DMS114 treated with DMSO at 0.1 percent for 48 hours (cell line): ENCODE measurements at regions not wholly inside any gene's neighbourhood (a gene's known extent, or its start where the extent isn't known, plus 50 kb on each side); places are given as distances from the start of the nearest gene placed in this dataset.

ENCODE experiments used
- DNase-seq: peaks from one replicate; lab custom pipeline; 2025; ENCODE audit not compliant: unreplicated experiment; lab: John Stamatoyannopoulos, UW

- DNase-seq, result no peak
Observed at GRCh38 chr11:115695677-115696364, 191.6 kb upstream of the CADM1 start.

DNA sequence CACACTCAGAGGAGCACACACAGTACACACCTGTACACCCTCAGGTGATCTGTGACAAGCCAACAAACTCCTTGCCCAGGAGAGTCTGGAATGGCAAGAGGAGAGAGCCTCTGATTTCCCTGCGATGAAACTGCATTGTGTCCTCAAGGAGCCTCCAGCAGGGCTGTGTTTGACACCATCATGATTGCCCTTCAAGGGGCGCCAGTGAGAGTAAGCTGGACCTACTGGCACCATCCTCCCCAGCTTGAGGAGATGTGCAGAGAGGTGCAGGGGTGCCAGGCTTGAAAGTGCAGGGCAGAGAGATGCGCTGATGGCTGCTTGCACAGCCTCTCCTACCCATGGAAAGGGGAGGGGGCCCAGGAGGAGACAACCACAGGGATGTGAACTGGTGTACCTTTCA, 188.8 kb upstream of the CADM1 start:
- DNase-seq, result no peak

- DNase-seq, result no peak
Observed at GRCh38 chr11:115691030-115691429, 186.8 kb upstream of the CADM1 start.

DNA sequence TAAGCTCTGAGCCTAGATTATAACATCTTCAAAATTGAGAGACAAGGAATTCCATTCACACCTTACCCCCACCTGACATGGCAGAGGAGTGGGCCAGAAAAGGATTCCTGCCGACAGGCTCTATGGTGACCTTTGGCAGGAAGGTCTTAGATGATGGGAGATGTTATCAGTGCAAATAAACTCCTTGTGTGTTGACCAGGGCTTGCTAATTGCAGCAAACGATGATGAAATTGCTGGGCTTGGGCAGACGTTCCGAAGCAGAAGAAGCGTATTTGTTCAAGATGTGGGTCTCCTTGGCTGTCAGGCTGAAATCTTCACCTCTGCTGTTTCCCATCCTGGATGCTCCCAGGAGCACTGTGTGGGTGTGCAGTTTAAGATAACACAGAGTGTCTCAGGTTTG, 183.7 kb upstream of the CADM1 start:
- DNase-seq, result no peak

- no peak for DNase-seq
Observed at GRCh38 chr11:115684699-115685098, 180.5 kb upstream of the CADM1 start.

GRCh38 chr11:115684135-115684534, 179.9 kb upstream of the CADM1 start:
- DNase-seq, result no peak

- DNase-seq, result no peak
Observed at GRCh38 chr11:115682888-115683287, 178.7 kb upstream of the CADM1 start.

GRCh38 chr11:115682101-115682500, 177.9 kb upstream of the CADM1 start:
- no peak for DNase-seq

- no peak for DNase-seq
Observed at GRCh38 chr11:115679945-115680344, 175.7 kb upstream of the CADM1 start.

GRCh38 chr11:115678942-115679341, 174.7 kb upstream of the CADM1 start:
- no peak for DNase-seq

DNA sequence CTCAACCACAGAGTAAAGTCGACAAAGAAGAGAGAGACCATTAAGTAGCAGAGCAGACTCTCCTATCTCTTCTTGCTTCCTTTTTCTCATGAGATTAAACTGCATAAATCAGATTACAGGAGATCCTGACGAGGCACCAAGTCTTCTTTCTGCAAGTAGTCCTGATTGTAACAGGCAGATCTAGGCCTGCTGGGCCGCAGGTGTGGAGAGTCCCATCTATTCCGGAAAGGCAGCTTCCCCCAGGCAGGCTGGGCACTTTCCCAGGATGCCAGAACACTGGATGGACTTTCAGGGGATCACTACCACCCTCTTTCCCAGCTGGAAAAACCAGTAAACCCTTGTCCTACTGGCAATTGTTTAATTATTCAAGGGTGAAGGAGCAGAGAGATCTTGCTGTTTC, 173.0 kb upstream of the CADM1 start:
- DNase-seq, result no peak

- DNase-seq, result no peak
Observed at GRCh38 chr11:115676768-115677167, 172.6 kb upstream of the CADM1 start.

DNA sequence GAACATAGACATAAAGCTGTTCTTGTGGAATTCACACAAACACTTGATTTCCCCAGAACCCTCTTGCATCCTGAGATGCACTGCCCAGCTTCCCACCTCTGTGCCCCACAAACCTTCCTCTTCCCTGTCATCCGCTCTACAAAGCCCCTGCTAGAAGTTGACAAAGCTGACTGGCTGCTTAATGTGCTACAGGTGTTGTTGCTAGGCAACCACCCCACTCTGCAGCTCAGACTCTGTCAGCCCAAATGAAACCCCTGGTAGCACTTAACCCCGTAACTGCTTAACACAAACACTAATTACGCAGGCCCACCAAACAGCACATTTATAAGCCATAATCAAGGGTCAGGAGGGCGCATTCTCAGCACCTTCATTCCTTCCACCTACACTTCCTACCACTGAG, 172.0 kb upstream of the CADM1 start:
- no peak for DNase-seq

DNA sequence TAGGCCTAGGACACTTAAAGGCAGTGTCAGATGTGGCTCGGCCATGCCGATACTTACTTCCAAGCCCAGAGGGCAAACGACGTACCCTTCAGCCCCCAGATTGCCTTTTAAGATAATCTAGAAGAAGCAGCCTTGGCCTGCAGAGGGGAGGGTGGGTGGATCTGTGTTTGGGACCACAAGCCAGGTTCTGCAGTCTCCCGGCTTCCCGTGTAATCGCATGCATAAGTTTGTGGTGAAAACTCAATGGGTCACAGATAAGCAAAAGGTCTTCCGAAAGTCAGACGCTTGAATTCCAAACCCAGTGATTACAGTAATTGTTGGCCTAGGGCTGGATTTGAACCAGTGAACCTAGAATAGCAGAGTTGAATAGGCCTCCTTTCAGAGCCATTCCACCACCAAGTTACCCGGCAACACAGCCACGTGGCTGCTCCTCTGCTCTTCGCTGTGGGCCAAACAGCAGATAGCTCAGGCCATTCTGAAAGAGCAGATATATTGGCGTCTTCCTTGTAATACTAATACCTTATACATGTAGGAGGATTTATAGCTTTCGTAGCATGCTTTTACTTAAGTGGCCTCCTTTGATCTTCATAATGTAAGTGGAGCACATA, 170.8 kb upstream of the CADM1 start:
- DNase-seq, result no peak

GRCh38 chr11:115674176-115674936, 170.1 kb upstream of the CADM1 start:
- no peak for DNase-seq

- DNase-seq, result no peak
Observed at GRCh38 chr11:115673720-115674119, 169.5 kb upstream of the CADM1 start.

DNA sequence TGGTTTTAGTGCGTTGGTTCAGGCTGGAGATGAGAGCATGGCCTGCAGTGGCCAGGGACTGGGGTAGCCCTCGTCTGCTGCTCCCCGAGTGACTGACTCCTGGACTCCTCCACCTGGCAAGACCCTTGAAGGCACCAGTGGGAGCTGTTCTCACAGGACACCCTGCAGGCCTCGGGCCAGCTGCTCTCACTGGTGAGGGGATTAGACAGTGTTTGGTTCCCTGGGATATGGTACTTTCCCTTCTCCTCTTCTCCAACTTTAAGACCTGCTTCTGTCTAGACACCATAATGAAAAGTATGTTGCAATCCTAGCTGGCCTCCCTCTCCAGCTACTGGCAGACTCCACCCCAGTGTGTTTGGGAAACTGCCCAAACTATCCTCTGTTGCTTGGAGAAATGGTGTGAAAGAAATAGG, 168.8 kb upstream of the CADM1 start:
- no peak for DNase-seq

GRCh38 chr11:115672412-115672811, 168.2 kb upstream of the CADM1 start:
- no peak for DNase-seq

GRCh38 chr11:115670538-115671205, 166.5 kb upstream of the CADM1 start:
- no peak for DNase-seq

DNA sequence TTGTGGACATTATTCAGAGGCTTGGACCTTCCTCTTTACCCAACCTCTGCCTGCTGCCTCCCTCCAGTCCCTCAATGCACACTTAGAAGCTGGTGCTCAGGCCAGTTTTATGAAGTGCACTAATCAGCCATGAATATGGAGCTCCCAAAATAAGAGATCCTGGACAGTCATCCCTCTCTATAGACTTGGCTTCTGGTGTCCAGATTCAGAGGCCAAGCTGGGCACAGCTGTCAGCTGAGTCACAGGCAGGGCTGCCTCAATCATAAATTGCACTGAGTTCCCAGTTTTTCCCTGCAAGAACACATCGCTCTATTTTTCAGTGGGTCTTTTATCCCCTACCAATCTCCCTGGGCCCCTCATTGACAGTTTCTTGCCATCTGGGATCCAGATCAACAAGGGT, 161.7 kb upstream of the CADM1 start:
- DNase-seq, result no peak

GRCh38 chr11:115665175-115665821, 161.1 kb upstream of the CADM1 start:
- no peak for DNase-seq
